Epidermal melanocyte (primary cell): ENCODE measurements at regions not wholly inside any gene's neighbourhood (a gene's known extent, or its start where the extent isn't known, plus 50 kb on each side); places are given as distances from the start of the nearest gene placed in this dataset.
"Not testable (repeated sequence)": the region's sequence is repeated elsewhere in the genome, so short reads cannot be mapped to it uniquely, and the experiment has no call there.

Source experiments
- DNase-seq: peaks from one replicate; pipeline ENCODE4 v3.0.0; 2011; ENCODE audit warnings: low spot score; ENCODE audit not compliant: insufficient read length

DNA sequence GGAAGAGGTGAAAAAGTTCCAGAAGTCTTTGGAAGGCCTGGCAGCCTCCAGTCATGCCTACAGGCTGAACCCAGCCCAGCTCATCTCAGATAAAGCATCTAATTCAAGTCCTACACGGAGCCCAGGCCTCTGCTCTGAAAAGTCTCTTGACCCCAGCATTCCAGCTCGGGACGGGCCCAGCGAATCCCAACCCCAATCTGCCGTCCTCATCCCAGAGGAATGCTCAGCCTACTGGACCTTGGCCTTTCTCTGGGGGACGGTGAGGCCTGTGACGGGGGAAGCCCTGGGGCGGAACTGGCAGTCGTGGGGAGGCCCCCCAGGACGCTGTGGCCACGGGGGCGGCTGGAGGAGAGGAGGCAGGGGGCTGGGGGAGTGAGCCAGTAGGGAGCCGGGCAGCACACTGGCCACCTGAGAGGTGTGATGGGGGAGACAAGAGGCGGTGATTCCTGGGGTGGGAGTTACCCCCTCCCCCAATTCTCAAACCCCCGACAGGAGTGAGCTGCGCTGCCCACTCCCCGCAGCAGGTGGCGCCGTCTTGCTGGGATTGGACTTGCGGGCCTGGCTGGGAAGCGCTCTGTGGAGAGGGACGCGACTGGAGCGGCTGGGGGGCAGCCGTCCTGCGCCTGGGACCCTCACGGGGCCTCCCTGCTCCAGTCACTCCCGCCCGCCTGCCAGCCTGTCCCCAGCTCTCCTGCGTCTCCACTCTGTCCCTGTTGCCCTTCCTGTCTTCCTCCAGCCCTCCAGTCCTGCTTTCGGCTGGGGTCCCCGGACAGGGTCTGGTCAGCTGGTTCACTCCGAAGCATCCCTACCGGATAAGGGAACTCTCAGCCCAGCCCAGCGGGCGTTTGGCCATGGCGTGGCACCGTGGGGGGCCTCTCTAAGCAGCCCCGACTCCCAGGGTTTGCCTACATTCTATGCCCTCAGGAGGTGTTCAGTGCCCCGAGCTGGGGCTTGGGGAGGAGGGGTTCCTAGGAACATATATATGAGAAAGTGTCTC lies 182.6 kb upstream of the HAAO start:
- DNase-seq, result no peak

DNA sequence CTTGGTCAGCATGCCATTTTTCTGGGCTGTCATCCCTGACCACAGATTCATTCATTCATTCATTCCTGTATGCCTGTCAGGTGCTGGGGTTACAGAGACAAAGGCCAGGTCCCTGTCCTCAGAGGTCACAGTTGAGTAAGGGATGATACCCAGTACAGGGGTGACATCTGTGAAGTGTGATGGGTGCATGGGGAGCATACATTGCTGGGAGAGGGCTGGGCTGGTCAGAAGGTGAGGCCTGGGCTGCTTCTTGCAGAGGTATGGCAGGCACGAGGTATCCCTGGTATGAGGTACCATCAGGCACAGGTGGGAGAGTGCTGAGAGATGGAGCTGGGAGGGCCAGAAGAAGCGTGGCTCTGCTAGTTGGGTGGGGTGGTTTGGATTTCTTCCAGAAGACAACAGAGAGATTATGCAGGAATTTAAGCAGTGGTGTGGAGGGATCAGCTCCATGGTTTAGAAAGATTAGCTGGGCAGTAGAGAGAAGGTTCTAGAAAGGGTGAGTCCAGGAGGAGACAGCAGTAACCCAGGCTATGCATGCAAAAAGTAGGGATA lies 181.9 kb upstream of the HAAO start:
- DNase-seq, result no peak

DNA sequence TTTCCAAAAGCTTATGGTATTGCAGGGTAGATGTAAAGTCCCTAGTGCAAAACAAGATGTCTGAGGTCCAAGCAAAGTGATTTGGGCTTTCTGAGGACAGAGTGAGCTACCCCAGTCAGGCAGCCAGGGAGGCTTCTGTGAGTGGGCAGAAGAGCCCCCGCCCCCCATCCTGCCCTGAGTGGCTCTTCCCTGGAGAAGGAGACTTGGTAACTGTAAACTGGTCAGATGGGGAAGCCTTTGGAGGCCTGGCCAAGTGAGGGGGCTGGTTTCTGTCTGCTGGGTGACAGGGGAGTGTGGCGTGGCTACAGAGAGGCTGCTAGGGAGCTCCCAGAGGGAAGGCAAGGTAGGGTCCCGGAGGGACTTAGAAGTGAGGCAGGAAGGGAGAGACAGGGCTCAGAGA lies 181.3 kb upstream of the HAAO start:
- no peak for DNase-seq

DNA sequence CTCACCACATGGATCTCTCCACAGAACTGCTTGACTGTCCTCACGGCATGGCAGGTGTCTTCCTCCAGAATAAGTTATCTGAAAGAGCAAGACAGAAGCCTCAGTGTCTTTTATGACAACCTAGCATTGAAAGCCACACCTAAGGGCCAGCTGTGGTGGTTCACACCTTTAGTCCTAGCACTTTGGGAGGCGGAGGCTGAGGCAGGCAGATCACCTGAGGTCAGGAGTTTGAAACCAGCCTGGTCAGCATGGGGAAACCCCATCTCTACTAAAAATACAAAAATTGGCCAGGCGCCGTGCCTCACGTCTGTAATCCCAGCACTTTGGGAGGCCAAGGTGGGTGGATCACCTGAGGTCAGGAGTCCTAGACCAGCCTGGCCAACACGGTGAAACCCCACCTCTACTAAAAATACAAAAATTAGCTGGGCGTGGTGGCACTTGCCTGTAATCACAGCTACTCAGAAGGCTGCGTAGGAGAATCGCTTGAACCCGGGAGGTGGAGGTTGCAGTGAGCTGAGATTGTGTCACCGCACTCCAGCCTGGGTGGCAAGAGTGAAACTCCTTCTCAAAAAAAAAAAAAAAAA lies 180.6 kb upstream of the HAAO start:
- not testable (repeated sequence) for DNase-seq

DNA sequence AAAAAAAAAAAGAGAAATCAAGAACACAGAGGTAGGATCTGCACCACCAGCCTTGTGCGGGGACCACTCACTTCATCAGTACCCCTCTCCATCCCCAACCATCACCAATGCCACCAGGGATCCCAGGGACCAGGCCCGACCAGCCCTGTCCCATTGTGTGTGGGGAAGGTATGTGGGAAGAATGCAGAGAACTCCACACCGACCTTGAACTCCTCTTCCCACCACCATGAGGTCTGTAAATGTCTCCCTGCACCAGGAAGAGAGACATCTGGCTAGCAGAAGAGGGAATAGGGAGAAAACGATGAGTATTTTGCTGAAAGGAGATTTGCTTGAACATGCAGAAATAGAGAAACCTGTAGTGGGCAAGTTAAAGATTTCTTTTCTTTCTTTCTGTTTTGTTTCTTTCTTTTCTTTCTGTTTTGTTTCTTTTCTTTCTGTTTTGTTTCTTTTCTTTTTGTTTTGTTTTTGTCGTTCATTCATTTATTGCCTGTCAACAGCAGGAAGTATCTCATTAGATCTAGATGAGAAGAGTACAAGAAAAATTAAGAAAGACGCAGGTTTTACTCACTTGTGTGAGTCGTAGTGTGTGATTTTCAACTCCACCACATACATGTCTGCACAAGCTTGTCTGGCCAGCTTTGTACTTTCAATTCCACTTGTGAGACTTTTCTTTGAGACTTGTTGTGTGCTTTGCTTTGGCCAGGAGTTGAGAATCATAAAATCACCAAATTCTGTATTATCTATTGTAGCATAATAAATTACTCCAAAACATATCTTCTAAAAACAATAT lies 179.8 kb upstream of the HAAO start:
- no peak for DNase-seq

DNA sequence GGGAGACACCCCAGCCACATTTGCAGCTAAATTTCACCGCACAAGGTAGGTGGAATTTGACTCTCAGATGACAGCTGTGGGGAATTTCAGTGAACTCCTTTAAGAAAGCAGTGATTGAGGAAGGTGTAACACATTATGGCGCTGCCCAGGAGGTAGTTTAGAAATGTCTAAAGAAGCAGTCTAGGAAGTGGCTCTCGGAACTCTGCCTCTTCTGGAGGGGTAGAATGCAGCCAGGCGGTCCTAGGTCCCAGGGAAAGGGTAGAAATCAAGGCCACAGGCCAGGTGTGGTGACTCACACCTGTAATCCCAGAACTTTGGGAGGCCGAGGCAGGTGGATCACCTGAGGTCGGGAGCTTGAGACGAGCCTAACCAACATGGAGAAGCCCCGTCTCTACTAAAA lies 179.0 kb upstream of the HAAO start:
- no peak for DNase-seq

DNA sequence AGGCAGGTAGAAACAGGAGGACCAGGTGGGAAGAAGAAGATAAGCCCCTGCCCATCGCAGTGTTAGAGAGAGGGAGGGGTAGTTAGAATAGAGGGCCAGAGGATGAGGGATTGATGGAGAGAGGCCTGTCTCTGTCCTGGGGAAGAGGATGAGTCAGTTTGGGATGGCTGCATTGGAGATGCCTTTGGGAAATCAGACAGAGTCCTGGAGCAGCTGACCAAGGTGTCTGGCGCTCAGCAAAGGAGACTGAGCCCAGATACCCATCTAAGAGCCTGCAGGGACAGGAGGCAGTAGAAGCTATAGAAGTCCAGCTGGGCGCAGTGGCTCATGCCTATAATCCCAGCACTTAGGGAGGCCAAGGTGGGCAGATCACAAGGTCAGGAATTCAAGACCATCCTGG lies 177.8 kb upstream of the HAAO start:
- no peak for DNase-seq

DNA sequence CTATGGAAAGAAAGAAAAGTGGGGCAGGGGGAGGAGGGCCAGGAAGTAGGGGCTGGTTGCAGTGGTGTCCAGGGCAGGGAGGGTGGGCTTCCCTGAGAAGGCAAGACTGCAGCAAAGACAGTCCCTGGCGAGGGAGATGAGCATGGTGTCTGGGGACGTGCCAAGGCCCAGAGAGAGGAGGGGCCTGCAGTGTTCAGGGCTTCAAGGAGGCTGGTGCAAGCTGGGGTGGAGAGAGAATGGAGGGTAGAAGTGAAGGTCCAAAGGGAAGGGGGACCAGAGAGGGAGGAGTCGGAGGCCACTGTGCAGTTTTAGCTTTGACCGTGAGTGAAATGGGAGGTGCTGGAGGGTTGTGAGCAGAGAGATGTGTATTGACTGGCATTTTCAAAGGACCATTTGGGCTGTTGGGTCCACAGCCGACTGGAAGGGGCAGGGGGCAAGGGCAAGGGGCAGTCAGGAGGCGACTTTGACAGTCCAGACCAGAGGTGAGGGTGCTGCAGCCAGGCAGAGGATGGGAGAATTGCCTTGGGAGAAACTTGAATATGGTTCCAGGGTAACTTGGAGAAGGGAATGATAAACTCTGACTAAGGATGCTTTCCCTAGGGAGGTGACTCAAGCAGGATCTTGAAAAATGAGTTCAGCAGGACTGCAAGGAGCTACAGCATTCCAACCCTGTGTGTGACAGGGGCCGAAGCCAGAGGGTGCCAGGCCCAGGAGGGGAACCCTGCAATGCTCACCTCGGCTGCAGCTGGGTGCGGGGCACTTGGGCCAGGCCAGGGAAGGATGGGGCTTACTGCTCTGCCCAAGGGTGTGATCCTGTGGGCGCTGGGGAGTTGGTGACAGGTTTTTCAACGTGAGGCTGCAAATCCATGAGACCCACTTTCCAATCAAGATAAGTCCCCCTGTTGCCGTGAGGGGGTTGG lies 177.1 kb upstream of the HAAO start:
- no peak for DNase-seq

DNA sequence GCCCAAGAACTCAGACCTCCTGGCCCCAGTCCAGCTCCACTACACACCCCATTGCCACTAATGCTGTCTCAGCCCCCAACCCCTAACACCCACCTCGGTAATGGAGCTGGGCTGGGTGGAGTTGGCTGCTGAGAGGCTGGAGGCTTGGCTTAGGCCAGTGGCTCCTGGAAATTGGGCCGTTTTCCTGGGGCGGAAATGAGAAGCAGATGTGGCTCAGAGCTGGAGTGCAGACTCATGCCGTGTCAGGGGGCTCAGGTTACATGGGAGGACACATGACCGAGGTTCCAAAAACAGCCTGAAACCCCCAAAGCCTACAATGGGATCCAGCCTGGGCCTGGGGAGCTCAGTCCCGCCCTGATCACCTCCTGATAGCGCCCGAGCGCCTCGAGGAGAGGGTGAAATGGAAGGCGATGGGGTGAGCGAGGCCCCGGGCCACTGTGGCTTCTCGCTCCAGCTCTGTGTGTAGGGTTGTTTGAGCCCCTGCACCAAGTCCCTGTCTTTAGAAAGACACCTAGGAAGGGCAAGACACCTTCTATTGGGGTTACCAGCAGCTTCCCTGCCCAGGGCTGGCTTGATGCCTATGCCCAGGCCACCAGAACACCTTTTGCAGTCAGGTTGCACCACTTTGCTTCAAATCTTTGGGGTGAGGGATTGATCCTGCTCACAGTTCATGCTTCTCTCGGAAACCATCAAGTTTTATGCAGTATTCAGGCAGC lies 175.7 kb upstream of the HAAO start:
- peak; percentile 64 for DNase-seq

DNA sequence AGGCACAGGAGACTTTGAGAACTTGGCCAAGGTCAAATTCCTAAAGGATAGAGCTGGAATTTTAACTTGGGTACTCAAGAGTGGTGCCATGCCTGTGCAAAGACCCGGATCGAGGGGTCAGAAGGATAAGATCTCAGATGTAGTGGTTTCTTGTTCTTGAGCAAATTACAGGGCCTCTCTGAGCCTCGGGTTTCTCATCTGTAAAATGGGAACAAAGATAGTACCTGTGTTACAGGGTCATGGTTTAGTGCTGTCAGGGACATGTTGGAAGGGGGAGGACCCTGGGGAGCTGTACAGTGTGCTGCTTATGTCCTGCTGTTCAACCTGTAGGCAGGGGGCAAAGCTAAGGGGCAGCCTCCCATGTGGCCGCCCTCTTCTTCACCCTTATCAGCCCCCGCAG lies 173.5 kb upstream of the HAAO start:
- no peak for DNase-seq

DNA sequence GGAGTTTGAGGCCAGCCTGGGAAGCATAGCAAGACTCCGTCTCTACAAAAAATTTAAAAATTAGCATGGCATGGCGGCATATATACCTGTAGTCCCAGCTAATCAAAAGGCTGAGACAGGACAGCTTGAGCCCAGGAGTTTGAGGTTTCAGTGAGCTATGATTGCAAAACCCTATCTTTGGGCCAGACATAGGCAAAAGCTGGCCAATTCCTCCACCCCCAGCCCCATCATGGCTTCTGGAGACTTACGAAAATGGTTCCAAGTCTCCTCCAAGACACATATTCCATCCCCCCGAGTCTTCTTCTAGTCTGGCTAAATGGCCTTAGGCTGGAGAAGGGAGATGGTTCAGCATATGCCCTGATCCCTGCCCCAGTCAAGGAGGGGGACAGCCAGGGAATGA lies 172.8 kb upstream of the HAAO start:
- DNase-seq, result no peak

DNA sequence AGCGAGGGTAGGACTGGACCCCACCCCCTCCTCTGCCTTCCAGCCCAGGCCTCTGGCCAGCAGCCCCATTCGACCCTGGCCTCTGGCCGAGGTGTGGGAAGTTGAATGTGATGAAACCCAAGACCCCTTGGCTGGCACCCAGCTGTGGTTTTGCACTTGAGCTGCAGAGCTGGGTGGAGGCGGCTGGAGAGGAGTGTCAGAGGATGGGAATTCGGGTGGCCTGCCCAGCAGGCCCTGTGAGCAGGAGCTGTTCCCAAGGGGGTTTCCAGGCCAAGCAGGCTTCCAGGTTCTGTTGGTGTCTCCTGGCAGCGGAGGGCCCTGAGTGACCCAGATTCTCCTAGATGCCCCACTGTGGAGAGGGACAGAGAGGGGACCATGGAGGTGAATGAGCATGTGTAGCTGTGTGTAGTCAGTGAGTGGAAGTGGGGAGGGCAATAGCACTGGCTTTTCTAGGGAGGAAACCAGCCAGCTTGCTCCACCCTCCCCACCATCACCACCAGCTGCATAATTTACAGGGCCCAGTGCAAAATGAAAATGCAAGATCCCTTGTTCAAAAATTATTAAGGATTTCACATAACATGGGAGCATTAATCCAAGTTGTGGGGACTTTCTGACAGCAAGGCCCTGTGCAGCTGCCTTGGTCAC lies 172.2 kb upstream of the HAAO start:
- DNase-seq, result no peak

DNA sequence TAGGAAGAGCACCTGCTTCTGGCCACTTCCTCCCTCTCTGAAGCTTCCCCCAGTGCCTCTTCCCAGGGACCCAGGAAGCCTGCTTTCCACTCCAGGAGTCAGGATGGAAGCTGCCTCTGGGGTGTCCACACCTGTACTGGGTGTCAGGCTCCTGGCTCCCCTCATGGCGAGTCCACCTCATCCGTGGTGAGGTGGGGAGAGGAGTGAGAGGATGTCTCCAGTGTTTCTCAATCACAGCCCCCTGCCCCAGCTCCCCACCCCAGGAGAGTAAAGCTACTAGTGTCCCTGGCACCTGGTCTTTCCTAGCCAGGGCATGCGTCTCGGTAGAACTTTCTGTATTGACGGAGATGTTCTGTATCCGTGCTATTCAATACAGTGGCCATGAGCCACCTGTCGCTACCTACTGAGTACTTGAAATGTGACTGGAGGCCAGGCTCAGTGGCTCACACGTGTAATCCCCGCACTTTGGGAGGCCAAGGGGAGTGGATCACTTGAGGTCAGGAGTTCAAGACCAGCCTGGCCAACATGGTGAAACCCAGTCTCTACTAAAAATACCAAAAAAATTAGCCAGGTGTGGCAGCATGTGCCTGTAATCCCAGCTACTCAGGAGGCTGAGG lies 171.2 kb upstream of the HAAO start:
- no peak for DNase-seq

DNA sequence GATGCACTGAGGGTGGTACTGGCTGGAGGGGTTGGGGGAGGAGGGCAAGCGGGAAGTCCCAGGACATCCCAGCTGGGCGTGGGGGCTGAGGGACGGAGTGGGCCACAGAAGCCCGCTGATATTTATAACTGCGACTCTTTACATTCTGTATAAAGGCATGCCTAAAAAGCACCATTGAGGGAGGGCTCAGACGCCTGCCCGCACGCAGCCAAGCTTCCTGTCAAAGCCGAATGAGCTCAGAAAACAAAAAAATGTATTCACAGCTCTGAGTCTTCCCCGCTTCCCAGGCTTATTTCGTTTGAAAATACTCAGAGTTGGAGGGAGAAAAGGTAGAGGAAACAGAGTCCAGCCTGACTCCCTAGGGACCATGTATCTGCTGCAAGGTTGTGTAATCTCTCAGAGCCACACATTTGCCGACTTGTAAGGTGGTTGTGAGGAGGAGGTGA lies 170.1 kb upstream of the HAAO start:
- DNase-seq, result no peak

DNA sequence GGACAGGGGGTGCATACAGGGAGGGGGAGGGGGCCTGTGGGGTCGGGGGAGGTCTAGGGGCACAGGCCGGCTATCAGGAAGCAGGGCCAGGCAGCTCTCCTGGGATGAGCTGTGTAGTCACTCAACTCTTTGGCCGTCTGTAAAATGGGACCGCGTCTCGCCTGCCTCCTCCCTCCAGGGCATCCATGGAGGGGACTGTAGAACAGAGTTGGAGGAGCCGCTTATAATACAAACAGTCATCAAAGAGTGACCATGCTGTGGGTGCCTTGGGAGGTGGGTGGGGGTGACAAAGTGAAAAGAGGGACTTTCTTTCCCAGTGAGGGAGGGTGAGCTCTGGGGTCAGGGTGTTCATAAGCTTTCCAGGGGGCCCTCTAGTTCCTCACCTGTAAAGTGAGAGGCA lies 169.6 kb upstream of the HAAO start:
- no peak for DNase-seq

DNA sequence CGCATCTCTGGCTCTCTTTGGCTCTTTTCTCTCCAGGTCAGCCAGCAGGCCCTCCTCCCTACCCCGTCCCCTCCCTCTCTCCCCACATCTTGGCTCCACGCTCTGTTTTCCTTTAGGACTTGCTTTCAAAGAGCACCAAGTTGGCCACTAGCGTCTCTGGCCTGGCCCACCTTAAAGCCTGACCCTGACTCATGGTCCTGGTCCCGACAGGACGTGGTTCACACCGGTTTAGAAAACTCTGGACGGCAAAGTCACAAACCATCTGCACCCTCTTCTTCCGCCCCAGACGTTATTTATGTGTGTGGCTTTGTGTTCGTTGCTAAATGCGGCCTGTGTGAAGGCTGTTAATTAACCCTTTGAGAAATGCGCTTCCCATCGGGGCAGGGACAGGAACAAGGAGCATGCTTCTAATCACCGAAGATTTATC lies 169.0 kb upstream of the HAAO start:
- DNase-seq, result no peak

DNA sequence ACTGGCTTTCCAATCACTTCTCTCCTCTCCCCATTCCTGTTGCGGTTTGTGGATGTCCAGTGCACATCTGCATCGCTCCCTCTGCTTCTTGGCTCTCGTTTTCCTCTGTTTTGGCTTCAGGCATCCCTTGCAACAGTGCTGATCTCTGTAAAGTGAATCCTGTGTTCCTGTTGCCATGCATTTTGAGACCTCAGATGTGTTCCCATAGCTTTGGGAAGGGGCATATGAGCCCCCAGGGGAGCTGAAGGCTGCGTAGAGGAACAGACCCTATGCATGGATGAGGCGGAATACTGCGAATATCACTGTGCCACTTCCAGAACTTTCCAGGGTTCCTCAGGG lies 168.4 kb upstream of the HAAO start:
- no peak for DNase-seq

DNA sequence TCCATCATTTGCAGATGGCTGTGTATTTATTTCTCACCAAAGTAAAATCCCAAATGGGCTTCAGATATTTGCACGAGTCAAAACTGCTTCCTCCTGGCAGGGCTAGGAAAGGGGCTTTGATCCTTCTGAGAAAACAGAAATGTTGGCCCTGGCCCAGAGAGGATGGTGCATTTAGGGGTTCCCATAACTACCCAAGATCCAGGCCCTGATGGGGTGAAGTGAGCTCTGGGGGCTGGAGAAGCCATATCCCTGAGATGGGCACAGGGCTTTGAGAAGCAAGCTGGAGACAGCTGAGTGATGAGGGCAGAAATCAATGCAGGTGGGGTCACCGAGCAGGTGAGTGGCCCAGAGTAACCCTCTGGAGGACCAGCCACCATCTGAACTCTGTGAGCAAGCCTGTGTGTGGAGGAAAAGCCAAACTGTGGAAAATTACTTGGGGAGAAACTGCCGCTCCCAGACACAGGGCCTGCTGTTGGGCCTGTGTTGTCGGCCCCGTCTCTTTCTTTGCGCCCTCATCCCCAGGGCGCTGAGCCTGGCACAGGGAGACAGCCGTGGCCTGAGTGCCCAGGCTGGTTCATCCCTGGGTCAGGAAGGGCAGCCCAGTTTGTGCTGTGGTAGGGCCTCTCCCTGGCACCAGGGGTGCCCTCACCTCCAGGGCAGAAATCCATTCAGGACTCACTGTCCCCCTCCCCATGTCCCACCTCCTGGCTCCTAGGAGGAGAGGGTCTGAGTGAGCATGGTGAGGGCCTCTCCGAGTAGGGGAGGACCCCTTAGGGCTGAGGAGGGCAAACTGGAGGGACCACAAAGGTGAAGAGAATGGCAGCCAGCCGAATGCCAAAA lies 167.8 kb upstream of the HAAO start:
- DNase-seq, result no peak
